Vagina (tissue), 2 donors: ENCODE measurements at regions not wholly inside any gene's neighbourhood (a gene's known extent, or its start where the extent isn't known, plus 50 kb on each side); places are given as distances from the start of the nearest gene placed in this dataset.

Experiments used
- DNase-seq, 2 donors: peaks; one replicate each; pipeline ENCODE4 v3.0.0-alpha.2; 2017; ENCODE audit errors: extremely low spot score in 2 of 2
- H3K27ac ChIP-seq: fragments of 200-600 bp; sonication (generic); one replicate; pipeline ENCODE4 v1.5.1; 2019
- H3K27me3 ChIP-seq: fragments of 200-600 bp; sonication (generic); one replicate; pipeline ENCODE4 v1.5.1; 2019
- H3K36me3 ChIP-seq, 2 donors: fragments of 200-600 bp; sonication (generic); one replicate each; pipeline ENCODE4 v1.5.1; 2017 to 2019
- H3K4me1 ChIP-seq: fragments of 200-600 bp; sonication (generic); one replicate; pipeline ENCODE4 v1.5.1; 2019
- H3K4me3 ChIP-seq, 2 donors: fragments of 200-600 bp; sonication (generic); 1 replicate in 1 of 2; 2 replicates in 1 of 2; pipeline ENCODE4 v1.5.1; 2016 to 2019
- H3K9me3 ChIP-seq: fragments of 200-600 bp; sonication (generic); one replicate; pipeline ENCODE4 v1.5.1; 2019
- POLR2A ChIP-seq, 2 donors: fragments of 450-650 bp; IDR thresholded peaks; one replicate each; pipeline ENCODE4 v1.6.1; 2017; ENCODE audit warnings: antibody characterized with exemption in 2 of 2, mild to moderate bottlenecking in 2 of 2, moderate library complexity in 2 of 2
- POLR2AphosphoS5 ChIP-seq, 2 donors: sonication (generic); formaldehyde crosslinking; IDR thresholded peaks; one replicate each; pipeline ENCODE4 v1.9.0; 2017; ENCODE audit warnings: antibody characterized with exemption in 2 of 2, mild to moderate bottlenecking in 2 of 2, low read depth in 1 of 2; ENCODE audit not compliant: insufficient read depth in 1 of 2
- intact Hi-C: fragments of 100-400 bp; cut with DNase I; formaldehyde crosslinking; loops from one replicate; pipeline ENCODE4 v1.15.1; 2023
- TF ChIP-seq, protein P1 (sequence below), 3 experiments: fragments of 450-650 bp in 2 of 3; fragments of 200-600 bp in 1 of 3; sonication (generic) in 1 of 3; IDR thresholded peaks; one replicate each; pipeline ENCODE4 v1.5.1; 2017 to 2019; ENCODE audit warnings: antibody characterized with exemption in 3 of 3, mild to moderate bottlenecking in 2 of 3, moderate library complexity in 2 of 3

DNA sequence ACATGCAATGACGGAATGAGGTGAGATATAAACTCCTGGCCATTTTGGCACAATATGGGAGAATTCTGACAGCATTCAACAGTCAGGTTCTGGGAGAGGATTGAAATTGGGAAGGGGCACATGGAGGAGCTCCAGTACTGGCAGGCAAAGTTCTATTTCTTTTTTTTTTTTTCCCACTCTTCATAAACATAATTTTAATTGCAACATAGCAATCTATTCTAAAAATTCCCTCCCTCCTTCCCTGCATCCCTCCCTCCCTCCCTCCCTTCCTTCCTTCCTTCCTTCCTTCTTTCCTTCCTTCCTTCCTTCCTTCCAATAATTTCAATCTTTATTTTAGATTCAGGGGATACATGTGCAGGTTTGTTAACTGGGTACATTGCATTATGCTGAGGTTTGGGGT, 93.2 kb downstream of the PTCSC3 start:
- intact Hi-C loops, result no loop called here
- Histone ChIP-seq H3K27me3 (no peaks in the 10 kb centered on the region), H3K4me1 (no peaks in the 10 kb centered on the region), H3K4me3 (no peak overlapping the region), H3K9me3 (no peaks in the 10 kb centered on the region), H3K36me3 (no peaks in the 10 kb centered on the region), H3K27ac (no peak overlapping the region)
- DNase-seq, result no peak
- TF ChIP-seq POLR2AphosphoS5 (IDR thresholded peaks at IDR 0.05; ENCODE audit: insufficient read depth in 1 of 2, low read depth in 1 of 2), result no peak

DNA sequence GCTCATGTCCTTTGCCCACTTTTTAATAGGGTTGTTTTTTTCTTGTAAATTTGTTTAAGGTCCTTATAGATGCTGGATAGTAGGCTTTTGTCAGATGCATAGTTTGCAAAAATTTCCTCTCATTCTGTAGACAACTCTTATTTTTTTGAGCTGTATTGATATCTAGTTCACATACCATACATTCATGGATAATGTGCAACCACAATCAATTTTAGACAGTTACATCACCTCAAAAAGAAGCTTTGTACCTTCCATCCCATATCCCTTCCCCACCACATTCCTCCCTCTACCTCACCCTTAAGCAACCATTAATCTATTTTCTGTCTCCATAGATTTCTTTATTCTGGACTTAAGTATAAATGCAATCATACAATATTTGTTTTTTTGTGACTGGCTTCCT, 98.4 kb downstream of the PTCSC3 start:
- Histone ChIP-seq H3K36me3 (no peaks in the 10 kb centered on the region), H3K27ac (no peak overlapping the region), H3K27me3 (no peaks in the 10 kb centered on the region), H3K9me3 (no peaks in the 10 kb centered on the region), H3K4me1 (no peaks in the 10 kb centered on the region), H3K4me3 (no peak overlapping the region)
- TF ChIP-seq POLR2A (IDR thresholded peaks at IDR 0.05), result no peak
- TF ChIP-seq, protein P1, sequence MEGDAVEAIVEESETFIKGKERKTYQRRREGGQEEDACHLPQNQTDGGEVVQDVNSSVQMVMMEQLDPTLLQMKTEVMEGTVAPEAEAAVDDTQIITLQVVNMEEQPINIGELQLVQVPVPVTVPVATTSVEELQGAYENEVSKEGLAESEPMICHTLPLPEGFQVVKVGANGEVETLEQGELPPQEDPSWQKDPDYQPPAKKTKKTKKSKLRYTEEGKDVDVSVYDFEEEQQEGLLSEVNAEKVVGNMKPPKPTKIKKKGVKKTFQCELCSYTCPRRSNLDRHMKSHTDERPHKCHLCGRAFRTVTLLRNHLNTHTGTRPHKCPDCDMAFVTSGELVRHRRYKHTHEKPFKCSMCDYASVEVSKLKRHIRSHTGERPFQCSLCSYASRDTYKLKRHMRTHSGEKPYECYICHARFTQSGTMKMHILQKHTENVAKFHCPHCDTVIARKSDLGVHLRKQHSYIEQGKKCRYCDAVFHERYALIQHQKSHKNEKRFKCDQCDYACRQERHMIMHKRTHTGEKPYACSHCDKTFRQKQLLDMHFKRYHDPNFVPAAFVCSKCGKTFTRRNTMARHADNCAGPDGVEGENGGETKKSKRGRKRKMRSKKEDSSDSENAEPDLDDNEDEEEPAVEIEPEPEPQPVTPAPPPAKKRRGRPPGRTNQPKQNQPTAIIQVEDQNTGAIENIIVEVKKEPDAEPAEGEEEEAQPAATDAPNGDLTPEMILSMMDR (IDR thresholded peaks at IDR 0.05), result no peak
- no peak for TF ChIP-seq POLR2AphosphoS5 (IDR thresholded peaks at IDR 0.05; ENCODE audit: insufficient read depth in 1 of 2, low read depth in 1 of 2)
- DNase-seq, result no peak
- intact Hi-C loops, result loop anchor here (10.0 kb wide), 1 partner anchor 1793 kb away; no protein-coding TSS in a partner anchor

DNA sequence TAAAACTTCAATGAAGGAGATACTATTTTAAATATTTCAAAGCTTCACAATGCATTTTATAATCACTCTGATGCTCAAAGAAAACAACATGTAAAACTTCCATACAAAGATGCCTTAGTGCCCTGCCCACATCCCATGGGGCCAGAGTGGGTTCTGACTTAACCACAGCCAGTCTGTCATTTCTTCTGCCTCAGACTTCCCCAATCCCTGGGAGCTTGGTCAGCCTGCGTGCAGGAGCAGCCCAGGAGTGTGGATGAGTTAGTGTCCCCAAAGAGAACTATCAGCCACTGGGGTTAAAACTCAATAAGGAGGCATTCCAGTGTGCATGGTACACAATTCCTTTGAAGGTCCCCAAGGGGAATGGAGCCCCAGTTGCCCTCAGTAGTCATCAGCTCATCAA, 100.3 kb downstream of the PTCSC3 start:
- no peaks in the 10 kb centered on the region for H3K4me1 ChIP-seq
- H3K9me3 ChIP-seq, result no peaks in the 10 kb centered on the region
- H3K27me3 ChIP-seq, result no peaks in the 10 kb centered on the region
- no peaks in the 10 kb centered on the region for H3K36me3 ChIP-seq
- no peak overlapping the region for H3K4me3 ChIP-seq
- intact Hi-C loops, result loop anchor here (10.0 kb wide), 1 partner anchor 1791 kb away; no protein-coding TSS in a partner anchor
- DNase-seq, result no peak
- no peak overlapping the region for H3K27ac ChIP-seq
- TF ChIP-seq POLR2A (IDR thresholded peaks at IDR 0.05) (no peak), POLR2AphosphoS5 (IDR thresholded peaks at IDR 0.05; ENCODE audit: insufficient read depth in 1 of 2, low read depth in 1 of 2) (no peak)
- TF ChIP-seq, protein P1 (IDR thresholded peaks at IDR 0.05), result no peak

DNA sequence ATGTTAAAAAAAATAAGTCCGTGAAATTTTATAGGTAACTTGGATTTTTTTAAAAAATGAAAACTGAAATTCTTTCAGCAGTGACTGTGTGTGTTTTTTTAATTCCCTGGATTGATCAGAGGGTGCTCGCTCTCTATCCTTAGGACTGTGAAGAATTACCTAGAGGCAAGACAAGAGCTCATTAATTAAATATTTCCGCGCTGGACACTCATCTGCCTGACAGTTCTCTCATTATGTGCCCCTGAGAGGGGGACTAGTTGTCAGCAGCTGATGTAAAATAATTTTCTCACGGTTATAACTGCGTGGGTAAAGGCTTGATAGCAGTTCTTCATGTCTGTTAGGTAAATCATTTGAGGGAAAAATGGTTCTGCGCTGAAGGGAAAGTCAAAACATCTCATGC, 101.3 kb downstream of the PTCSC3 start:
- Histone ChIP-seq H3K9me3 (no peaks in the 10 kb centered on the region), H3K36me3 (no peaks in the 10 kb centered on the region), H3K27me3 (no peaks in the 10 kb centered on the region), H3K27ac (no peak overlapping the region), H3K4me1 (no peaks in the 10 kb centered on the region), H3K4me3 (no peak overlapping the region)
- intact Hi-C loops, result loop anchor here (10.0 kb wide), 1 partner anchor 1790 kb away; no protein-coding TSS in a partner anchor
- no peak for DNase-seq
- TF ChIP-seq, protein P1 (IDR thresholded peaks at IDR 0.05), result no peak
- TF ChIP-seq POLR2AphosphoS5 (IDR thresholded peaks at IDR 0.05; ENCODE audit: insufficient read depth in 1 of 2, low read depth in 1 of 2), result no peak

DNA sequence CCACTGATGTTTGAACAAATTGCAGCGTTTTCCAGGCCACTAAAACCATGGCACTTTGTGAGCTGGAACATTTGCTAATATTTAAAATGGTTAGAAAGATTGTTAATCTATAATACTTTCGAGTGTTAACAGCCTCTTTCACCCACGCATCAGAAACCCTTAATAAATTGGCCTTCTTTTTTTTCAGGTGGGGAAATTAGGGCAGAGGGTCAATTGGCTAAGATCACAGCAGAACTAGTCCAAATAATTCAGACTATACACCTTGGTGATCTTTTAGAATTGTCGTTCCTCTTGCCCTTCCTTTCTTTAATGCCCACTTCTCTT, 105.8 kb downstream of the PTCSC3 start:
- H3K4me3 ChIP-seq, result no peak overlapping the region
- TF ChIP-seq POLR2AphosphoS5 (IDR thresholded peaks at IDR 0.05; ENCODE audit: insufficient read depth in 1 of 2, low read depth in 1 of 2), result no peak
- TF ChIP-seq, protein P1 (IDR thresholded peaks at IDR 0.05), result no peak
- TF ChIP-seq POLR2A (IDR thresholded peaks at IDR 0.05), result no peak
- no peaks in the 10 kb centered on the region for H3K4me1 ChIP-seq
- intact Hi-C loops, result loop anchor here (10.0 kb wide), 1 partner anchor 1786 kb away; no protein-coding TSS in a partner anchor
- no peak overlapping the region for H3K27ac ChIP-seq
- H3K36me3 ChIP-seq, result no peaks in the 10 kb centered on the region
- H3K9me3 ChIP-seq, result no peaks in the 10 kb centered on the region
- H3K27me3 ChIP-seq, result no peaks in the 10 kb centered on the region
- DNase-seq, result no peak
